Testis (tissue), 2 donors: ENCODE measurements at regions not wholly inside any gene's neighbourhood (a gene's known extent, or its start where the extent isn't known, plus 50 kb on each side); places are given as distances from the start of the nearest gene placed in this dataset.

ENCODE experiments used
- DNase-seq: peaks from one replicate; pipeline ENCODE4 v3.0.0-alpha.2; 2019
- H3K27ac ChIP-seq, 2 donors: fragments of 200-600 bp; sonication (generic); one replicate each; pipeline ENCODE4 v1.5.1; 2019
- H3K27me3 ChIP-seq: fragments of 200-600 bp; sonication (generic); one replicate; pipeline ENCODE4 v1.5.1; 2019
- H3K36me3 ChIP-seq: fragments of 200-600 bp; sonication (generic); one replicate; pipeline ENCODE4 v1.5.1; 2017; ENCODE audit warnings: low read depth; ENCODE audit errors: missing control alignments
- H3K4me1 ChIP-seq: fragments of 200-600 bp; sonication (generic); one replicate; pipeline ENCODE4 v1.5.1; 2019
- H3K4me3 ChIP-seq, 2 donors: fragments of 200-600 bp; sonication (generic); one replicate each; pipeline ENCODE4 v1.5.1; 2017 to 2019
- H3K9me3 ChIP-seq: fragments of 200-600 bp; sonication (generic); one replicate; pipeline ENCODE4 v1.5.1; 2017
- POLR2A ChIP-seq: fragments of 450-650 bp; IDR thresholded peaks from one replicate; pipeline ENCODE4 v1.6.1; 2017; ENCODE audit warnings: antibody characterized with exemption, mild to moderate bottlenecking, moderate library complexity
- WGBS, 2 donors: methylation state at CpG; one replicate each; pipeline ENCODE4 v1.1.5; 2018; 5-methylcytosine and 5-hydroxymethylcytosine counted together
- intact Hi-C: fragments of 100-400 bp; cut with DNase I; formaldehyde crosslinking; loops from one replicate; pipeline ENCODE4 v1.15.1; 2023; ENCODE audit warnings: low total_unique reads
- TF ChIP-seq, protein P1 (sequence below), 3 experiments: fragments of 450-650 bp in 2 of 3; fragments of 200-600 bp in 1 of 3; sonication (generic) in 1 of 3; IDR thresholded peaks; one replicate each; pipeline ENCODE4 v1.5.1; 2016 to 2019; ENCODE audit warnings: antibody characterized with exemption in 3 of 3, mild to moderate bottlenecking in 2 of 3, moderate library complexity in 1 of 3

DNA sequence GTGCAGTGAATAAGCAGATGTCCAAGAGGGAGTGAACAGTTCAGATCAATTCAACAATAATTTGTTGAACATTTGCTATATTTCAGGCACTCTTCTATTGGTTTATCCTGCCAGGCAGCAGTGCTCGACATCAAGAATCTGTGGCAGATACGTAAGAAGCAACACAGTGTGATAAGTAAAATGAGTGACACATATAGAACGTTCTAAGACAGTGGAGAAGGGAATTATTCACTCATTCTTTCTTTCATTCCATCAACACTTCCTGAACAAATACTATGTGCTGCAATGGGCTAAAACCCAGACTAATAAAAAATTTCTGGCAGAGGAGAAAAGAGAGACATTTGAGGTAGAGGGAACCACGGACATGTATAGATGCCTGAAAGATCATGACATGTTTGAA lies 89.9 kb upstream of the GLIS3 start:
- H3K27ac ChIP-seq: no peak overlapping the region
- H3K36me3 ChIP-seq: no peaks in the 10 kb centered on the region
- no peaks in the 10 kb centered on the region for H3K27me3 ChIP-seq
- H3K4me1 ChIP-seq: no peaks in the 10 kb centered on the region
- no peak for DNase-seq
- 73 to 80% methylated on average over 4 of the region's 4 CpGs for WGBS, 2 donors
- intact Hi-C loops: loop anchor here (10.0 kb wide), 1 partner anchor 255 kb away; no protein-coding TSS in a partner anchor
- no peaks in the 10 kb centered on the region for H3K9me3 ChIP-seq
- TF ChIP-seq POLR2A: no peak
- TF ChIP-seq, protein P1, sequence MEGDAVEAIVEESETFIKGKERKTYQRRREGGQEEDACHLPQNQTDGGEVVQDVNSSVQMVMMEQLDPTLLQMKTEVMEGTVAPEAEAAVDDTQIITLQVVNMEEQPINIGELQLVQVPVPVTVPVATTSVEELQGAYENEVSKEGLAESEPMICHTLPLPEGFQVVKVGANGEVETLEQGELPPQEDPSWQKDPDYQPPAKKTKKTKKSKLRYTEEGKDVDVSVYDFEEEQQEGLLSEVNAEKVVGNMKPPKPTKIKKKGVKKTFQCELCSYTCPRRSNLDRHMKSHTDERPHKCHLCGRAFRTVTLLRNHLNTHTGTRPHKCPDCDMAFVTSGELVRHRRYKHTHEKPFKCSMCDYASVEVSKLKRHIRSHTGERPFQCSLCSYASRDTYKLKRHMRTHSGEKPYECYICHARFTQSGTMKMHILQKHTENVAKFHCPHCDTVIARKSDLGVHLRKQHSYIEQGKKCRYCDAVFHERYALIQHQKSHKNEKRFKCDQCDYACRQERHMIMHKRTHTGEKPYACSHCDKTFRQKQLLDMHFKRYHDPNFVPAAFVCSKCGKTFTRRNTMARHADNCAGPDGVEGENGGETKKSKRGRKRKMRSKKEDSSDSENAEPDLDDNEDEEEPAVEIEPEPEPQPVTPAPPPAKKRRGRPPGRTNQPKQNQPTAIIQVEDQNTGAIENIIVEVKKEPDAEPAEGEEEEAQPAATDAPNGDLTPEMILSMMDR (IDR thresholded peaks at IDR 0.05): no peak
- no peak overlapping the region for H3K4me3 ChIP-seq

DNA sequence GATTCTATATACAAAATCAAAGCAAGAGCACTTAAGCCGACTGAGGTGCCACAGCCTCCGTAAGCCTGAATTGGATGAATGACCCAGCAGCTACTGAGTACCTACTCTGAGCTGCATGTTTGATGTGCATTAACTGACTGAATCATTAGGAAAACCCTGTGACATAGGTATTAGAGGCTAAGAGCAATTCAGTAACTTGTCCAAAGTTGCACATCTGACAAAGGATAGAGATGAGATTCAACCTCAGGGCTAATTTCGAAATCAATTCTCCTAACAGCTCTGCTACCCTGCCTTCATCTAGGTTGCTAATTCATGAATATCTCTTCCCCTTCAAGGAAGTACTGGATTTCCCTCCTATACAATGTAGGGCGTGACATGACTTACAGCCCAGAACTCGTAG lies 89.1 kb upstream of the GLIS3 start:
- WGBS, 2 donors: 86 to 95% methylated on average over 5 of the region's 5 CpGs
- H3K36me3 ChIP-seq: no peaks in the 10 kb centered on the region
- intact Hi-C loops: loop anchor here (10.0 kb wide), 1 partner anchor 256 kb away; no protein-coding TSS in a partner anchor
- TF ChIP-seq, protein P1 (IDR thresholded peaks at IDR 0.05): no peak
- TF ChIP-seq POLR2A: no peak
- H3K27ac ChIP-seq: no peak overlapping the region
- no peaks in the 10 kb centered on the region for H3K9me3 ChIP-seq
- DNase-seq: no peak
- H3K4me1 ChIP-seq: no peaks in the 10 kb centered on the region
- no peak overlapping the region for H3K4me3 ChIP-seq
- H3K27me3 ChIP-seq: no peaks in the 10 kb centered on the region

DNA sequence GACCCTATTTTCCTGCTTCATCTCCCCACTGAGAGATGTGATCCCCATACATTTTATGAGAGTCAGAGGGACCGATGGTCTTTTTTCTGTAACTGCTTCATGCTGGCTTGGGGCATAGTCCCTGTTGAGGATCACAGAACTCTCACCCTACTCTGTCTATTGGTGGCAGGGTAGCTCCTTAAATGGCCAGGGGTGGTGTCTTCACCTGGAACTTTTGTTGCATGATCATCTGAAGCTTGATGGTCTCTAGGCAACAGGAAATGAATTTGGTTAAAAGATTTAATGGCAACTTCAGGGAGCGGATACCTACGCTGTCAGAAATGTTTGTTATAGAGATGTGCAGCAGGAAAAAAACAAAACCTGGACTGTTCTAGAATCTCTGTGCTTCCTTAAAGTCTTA lies 87.0 kb upstream of the GLIS3 start:
- Histone ChIP-seq H3K27ac (no peak overlapping the region), H3K4me1 (no peaks in the 10 kb centered on the region), H3K27me3 (no peaks in the 10 kb centered on the region), H3K9me3 (no peaks in the 10 kb centered on the region), H3K36me3 (no peaks in the 10 kb centered on the region), H3K4me3 (no peak overlapping the region)
- WGBS, 2 donors: 86 to 91% methylated on average over 3 of the region's 3 CpGs
- TF ChIP-seq POLR2A: no peak
- intact Hi-C loops: loop anchor here (10.0 kb wide), 1 partner anchor 258 kb away; no protein-coding TSS in a partner anchor
- no peak for DNase-seq

DNA sequence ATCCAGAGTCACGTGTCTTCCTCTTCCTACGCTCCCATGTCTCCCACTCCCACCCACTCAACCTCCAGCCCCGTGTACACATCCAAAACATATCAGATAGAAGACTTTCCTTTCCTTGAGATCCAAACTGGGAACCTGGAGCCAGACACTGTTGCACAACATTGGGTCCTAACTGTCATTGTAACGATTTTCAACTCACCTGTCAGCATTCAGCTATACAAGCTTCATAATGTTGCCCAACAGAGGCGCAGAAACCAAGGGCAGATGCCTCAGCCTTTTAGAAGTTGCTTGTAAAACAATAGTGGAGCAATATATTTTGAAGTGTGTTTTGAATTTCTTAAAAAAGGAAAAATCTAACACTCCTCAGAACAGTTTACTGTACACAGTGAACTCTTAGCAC lies 84.9 kb upstream of the GLIS3 start:
- DNase-seq: no peak
- Histone ChIP-seq H3K9me3 (no peaks in the 10 kb centered on the region), H3K27ac (no peak overlapping the region), H3K4me3 (no peak overlapping the region), H3K27me3 (no peaks in the 10 kb centered on the region), H3K36me3 (no peaks in the 10 kb centered on the region), H3K4me1 (no peaks in the 10 kb centered on the region)
- TF ChIP-seq POLR2A: no peak
- TF ChIP-seq, protein P1 (IDR thresholded peaks at IDR 0.05): no peak
- 70 to 74% methylated on average over 5 of the region's 5 CpGs for WGBS, 2 donors
- intact Hi-C loops: loop anchor here (10.0 kb wide), 1 partner anchor 260 kb away; no protein-coding TSS in a partner anchor

DNA sequence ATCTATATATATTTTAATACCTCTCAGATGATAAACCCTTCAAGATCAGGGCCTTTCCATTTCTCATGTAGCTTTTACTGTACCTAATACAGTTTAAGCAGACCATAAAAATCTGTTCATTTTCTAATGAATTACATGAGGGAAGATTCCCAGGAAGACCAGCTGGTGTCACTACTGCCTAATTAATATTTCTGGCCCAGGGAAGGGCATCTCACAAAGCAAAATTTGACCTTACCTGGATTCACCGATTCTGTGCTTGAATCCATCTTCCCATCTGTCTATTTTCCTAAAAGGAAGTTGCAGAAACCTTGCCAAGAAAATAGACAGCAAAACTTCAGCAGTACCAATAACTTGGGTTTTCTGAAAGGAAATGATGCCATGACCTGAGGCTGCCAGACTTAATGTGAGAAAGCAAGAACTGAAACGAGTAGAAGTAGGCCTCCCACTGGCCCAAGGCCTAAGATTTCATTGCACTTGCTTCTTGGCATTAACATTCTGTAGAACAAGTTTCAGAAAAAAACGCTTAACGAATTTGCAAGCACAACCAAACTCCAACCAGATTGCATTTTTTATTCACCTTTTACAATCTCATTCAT lies 83.0 kb upstream of the GLIS3 start:
- 54% methylated on average over 4 of the region's 4 CpGs for WGBS, 2 donors
- Histone ChIP-seq H3K4me3 (no peak overlapping the region), H3K36me3 (no peaks in the 10 kb centered on the region), H3K27me3 (no peaks in the 10 kb centered on the region), H3K4me1 (no peaks in the 10 kb centered on the region), H3K27ac (no peak overlapping the region), H3K9me3 (no peaks in the 10 kb centered on the region)
- TF ChIP-seq, protein P1 (IDR thresholded peaks at IDR 0.05): peak; percentile 16 to 50 (median 42)
- TF ChIP-seq POLR2A: no peak
- intact Hi-C loops: loop anchor here (10.0 kb wide), 1 partner anchor 262 kb away; no protein-coding TSS in a partner anchor
- no peak for DNase-seq
